ENCODE measurements at regions not wholly inside any gene's neighbourhood (a gene's known extent, or its start where the extent isn't known, plus 50 kb on each side); places are given as distances from the start of the nearest gene placed in this dataset.
A peak's percentile ranks its signal among the peaks of the same experiment; 100 is the strongest.

GRCh38 chr15:61726166-61726565 lies 334.1 kb downstream of the VPS13C start:
- no peak overlapping the region for H3K4me3 ChIP-seq (ENCODE audit: low read depth, low read length)
- DNase-seq (ENCODE audit: low read depth, low spot score) = no peak
- in situ Hi-C loops (cut with HindIII; ENCODE audit: low sequenced_read_pairs) = no loop called here
- no peak for TF ChIP-seq CTCF (IDR thresholded peaks at IDR 0.05; ENCODE audit: low read depth, low read length)

- no peak for DNase-seq (ENCODE audit: low read depth, low spot score)
- no peak for TF ChIP-seq CTCF (IDR thresholded peaks at IDR 0.05; ENCODE audit: low read depth, low read length)
- no peak overlapping the region for H3K4me3 ChIP-seq (ENCODE audit: low read depth, low read length)
- in situ Hi-C loops (cut with HindIII; ENCODE audit: low sequenced_read_pairs) = no loop called here
Observed at GRCh38 chr15:61725251-61725650, 335.0 kb downstream of the VPS13C start.

GRCh38 chr15:61724251-61724939 lies 335.9 kb downstream of the VPS13C start:
- H3K4me3 ChIP-seq (ENCODE audit: low read depth, low read length) = no peak overlapping the region
- no peak for DNase-seq (ENCODE audit: low read depth, low spot score)
- no peak for TF ChIP-seq CTCF (IDR thresholded peaks at IDR 0.05; ENCODE audit: low read depth, low read length)
- in situ Hi-C loops (cut with HindIII; ENCODE audit: low sequenced_read_pairs) = no loop called here

GRCh38 chr15:61721418-61721817 lies 338.8 kb downstream of the VPS13C start:
- no peak for DNase-seq (ENCODE audit: low read depth, low spot score)
- H3K4me3 ChIP-seq (ENCODE audit: low read depth, low read length) = no peak overlapping the region
- no peak for TF ChIP-seq CTCF (IDR thresholded peaks at IDR 0.05; ENCODE audit: low read depth, low read length)
- in situ Hi-C loops (cut with HindIII; ENCODE audit: low sequenced_read_pairs) = no loop called here

- in situ Hi-C loops (cut with HindIII; ENCODE audit: low sequenced_read_pairs) = no loop called here
- no peak overlapping the region for H3K4me3 ChIP-seq (ENCODE audit: low read depth, low read length)
- no peak for TF ChIP-seq CTCF (IDR thresholded peaks at IDR 0.05; ENCODE audit: low read depth, low read length)
- no peak for DNase-seq (ENCODE audit: low read depth, low spot score)
Observed at GRCh38 chr15:61720197-61720704, 340.0 kb downstream of the VPS13C start.

- TF ChIP-seq CTCF (IDR thresholded peaks at IDR 0.05; ENCODE audit: low read depth, low read length) = no peak
- peak; percentile 69 for DNase-seq (ENCODE audit: low read depth, low spot score)
- in situ Hi-C loops (cut with HindIII; ENCODE audit: low sequenced_read_pairs) = no loop called here
- H3K4me3 ChIP-seq (ENCODE audit: low read depth, low read length) = no peak overlapping the region
Observed at GRCh38 chr15:61715082-61715481, 345.2 kb downstream of the VPS13C start.

Data from astrocyte of the spinal cord (primary cell).